OCI-LY7 (cell line): ENCODE measurements at regions not wholly inside any gene's neighbourhood (a gene's known extent, or its start where the extent isn't known, plus 50 kb on each side); places are given as distances from the start of the nearest gene placed in this dataset.

Experiments
- EZH2phosphoT487 ChIP-seq: fragments of 200-600 bp; sonication (generic); IDR thresholded peaks from 2 replicates; pipeline ENCODE4 v1.6.1; 2018; ENCODE audit warnings: low read depth, borderline replicate concordance, mild to moderate bottlenecking, mixed run types, antibody characterized with exemption, low read length, moderate library complexity, mixed read lengths
- TF ChIP-seq, protein P1 (sequence below): fragments of 200-600 bp; sonication (generic); conservative IDR thresholded peaks from 2 replicates; pipeline ENCODE4 v1.5.1; 2014; ENCODE audit warnings: mild to moderate bottlenecking, antibody characterized with exemption, low read length, moderate library complexity, mixed read lengths

DNA sequence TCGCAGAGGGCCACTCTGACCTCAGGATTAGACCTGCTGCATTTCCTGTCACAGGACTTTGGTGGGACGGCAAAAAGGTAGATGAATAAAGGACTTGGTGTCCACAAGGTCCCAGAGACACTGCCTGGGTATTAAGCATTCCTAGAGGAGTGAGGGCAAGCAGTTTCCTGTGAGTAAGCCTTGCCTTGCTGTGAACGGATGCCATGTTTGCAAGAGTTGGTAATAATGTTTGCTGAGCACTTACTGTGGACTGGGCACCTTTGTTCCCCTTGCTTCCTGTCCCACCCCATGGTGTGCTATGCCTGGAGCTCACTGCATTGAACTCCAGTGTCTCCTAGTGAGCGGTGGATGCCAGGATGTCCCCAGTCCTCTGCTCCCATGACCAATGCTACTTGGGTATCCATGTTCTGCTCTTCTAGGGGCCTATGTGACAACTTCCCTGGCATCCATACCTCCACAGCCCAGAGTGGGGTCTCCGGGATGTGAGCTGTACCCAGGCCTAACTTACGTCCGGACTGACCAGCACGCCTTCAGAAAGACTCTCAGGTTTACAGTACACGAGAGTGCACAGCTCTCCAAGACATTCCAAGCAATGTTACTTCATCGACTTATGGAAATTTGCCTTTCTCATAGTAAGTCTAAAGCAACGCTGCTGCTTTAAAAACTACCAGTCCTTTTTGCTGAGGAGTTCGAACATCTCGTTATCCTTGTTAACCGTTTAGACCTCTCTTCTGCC lies 95.5 kb upstream of the MSX1 start:
- TF ChIP-seq EZH2phosphoT487: no peak
- TF ChIP-seq, protein P1, sequence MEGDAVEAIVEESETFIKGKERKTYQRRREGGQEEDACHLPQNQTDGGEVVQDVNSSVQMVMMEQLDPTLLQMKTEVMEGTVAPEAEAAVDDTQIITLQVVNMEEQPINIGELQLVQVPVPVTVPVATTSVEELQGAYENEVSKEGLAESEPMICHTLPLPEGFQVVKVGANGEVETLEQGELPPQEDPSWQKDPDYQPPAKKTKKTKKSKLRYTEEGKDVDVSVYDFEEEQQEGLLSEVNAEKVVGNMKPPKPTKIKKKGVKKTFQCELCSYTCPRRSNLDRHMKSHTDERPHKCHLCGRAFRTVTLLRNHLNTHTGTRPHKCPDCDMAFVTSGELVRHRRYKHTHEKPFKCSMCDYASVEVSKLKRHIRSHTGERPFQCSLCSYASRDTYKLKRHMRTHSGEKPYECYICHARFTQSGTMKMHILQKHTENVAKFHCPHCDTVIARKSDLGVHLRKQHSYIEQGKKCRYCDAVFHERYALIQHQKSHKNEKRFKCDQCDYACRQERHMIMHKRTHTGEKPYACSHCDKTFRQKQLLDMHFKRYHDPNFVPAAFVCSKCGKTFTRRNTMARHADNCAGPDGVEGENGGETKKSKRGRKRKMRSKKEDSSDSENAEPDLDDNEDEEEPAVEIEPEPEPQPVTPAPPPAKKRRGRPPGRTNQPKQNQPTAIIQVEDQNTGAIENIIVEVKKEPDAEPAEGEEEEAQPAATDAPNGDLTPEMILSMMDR: no peak
